Stimulated activated naive CD8-positive, alpha-beta T cell treated with anti-CD3 and anti-CD28 coated beads, Interleukin-15, amount 100 ng/mL, for 72 hours (primary cell): ENCODE measurements at regions not wholly inside any gene's neighbourhood (a gene's known extent, or its start where the extent isn't known, plus 50 kb on each side); places are given as distances from the start of the nearest gene placed in this dataset.

ENCODE experiments used
- ATAC-seq: fragments of 150-1000 bp; cut with Tn5 transposase; 2 replicates; pipeline ENCODE4 v1.10.0; 2021; ENCODE audit warnings: mild to moderate bottlenecking, moderate library complexity
- DNase-seq, 2 donors: peaks; one replicate each; pipeline ENCODE4 v3.0.0; 2021 to 2022
- H3K27ac Mint-ChIP-seq, 2 donors: one replicate each; pipeline ENCODE4 v1.8.0; 2022; ENCODE audit warnings: mild to moderate bottlenecking in 2 of 2, mixed read lengths in 2 of 2, moderate library complexity in 2 of 2
- H3K27me3 Mint-ChIP-seq: one replicate; pipeline ENCODE4 v1.8.0; 2022; ENCODE audit warnings: mixed read lengths
- H3K4me1 Mint-ChIP-seq: one replicate; pipeline ENCODE4 v1.8.0; 2022; ENCODE audit warnings: mild to moderate bottlenecking, mixed read lengths
- H3K4me3 Mint-ChIP-seq, 2 donors: one replicate each; pipeline ENCODE4 v1.8.0; 2022; ENCODE audit warnings: mild to moderate bottlenecking in 2 of 2, mixed read lengths in 2 of 2, moderate library complexity in 1 of 2
- H3K9me3 Mint-ChIP-seq, 2 donors: one replicate each; pipeline ENCODE4 v1.8.0; 2022; ENCODE audit warnings: mixed read lengths in 2 of 2

GRCh38 chr5:10838038-10838437, 77.0 kb upstream of the DAP start:
- DNase-seq (no peak), ATAC-seq (peak; percentile 58)
- Mint-ChIP-seq H3K27ac (no peak overlapping the region), H3K4me1 (no peaks in the 10 kb centered on the region), H3K27me3 (peaks cover 30% of the 10 kb centered on the region), H3K9me3 (no peaks in the 10 kb centered on the region), H3K4me3 (no peak overlapping the region)

- DNase-seq (no peak), ATAC-seq (no peak)
- Mint-ChIP-seq H3K27ac (no peak overlapping the region), H3K27me3 (peaks cover 30% of the 10 kb centered on the region), H3K9me3 (no peaks in the 10 kb centered on the region), H3K4me3 (no peak overlapping the region), H3K4me1 (no peaks in the 10 kb centered on the region)
Measured at GRCh38 chr5:10836986-10837385, 76.0 kb upstream of the DAP start.

- H3K4me3 Mint-ChIP-seq = no peak overlapping the region
- no peak for ATAC-seq
Measured at GRCh38 chr5:10834695-10835094, 73.7 kb upstream of the DAP start.

DNA sequence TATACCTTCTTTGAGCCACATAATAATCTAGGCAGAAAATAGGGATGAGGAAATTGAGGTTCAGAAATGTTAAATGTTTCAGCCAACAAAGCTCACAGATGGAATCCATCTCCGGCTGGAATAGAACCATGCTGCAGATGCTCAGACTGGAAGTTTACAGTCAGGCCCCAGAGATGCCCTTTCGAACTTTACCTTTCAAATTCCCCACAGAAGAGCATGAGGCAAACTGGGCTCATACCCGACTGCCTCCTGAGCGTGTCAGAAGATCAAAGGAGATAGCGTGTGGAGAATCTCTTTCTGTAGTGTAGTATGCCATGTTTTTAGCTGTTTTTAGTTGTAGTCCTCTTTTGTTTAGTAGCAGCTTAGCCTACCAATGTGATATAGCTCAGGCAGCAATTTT, 72.0 kb upstream of the DAP start:
- no peaks in the 10 kb centered on the region for H3K4me1 Mint-ChIP-seq
- peaks cover 17% of the 10 kb centered on the region for H3K27me3 Mint-ChIP-seq
- no peak overlapping the region for H3K4me3 Mint-ChIP-seq
- ATAC-seq = no peak
- H3K9me3 Mint-ChIP-seq = no peaks in the 10 kb centered on the region
- H3K27ac Mint-ChIP-seq = no peak overlapping the region
- DNase-seq = no peak

More at GRCh38 chr5:10834695-10835094, 73.7 kb upstream of the DAP start:
- peaks cover 30% of the 10 kb centered on the region for H3K27me3 Mint-ChIP-seq
- DNase-seq = no peak
- H3K27ac Mint-ChIP-seq = no peak overlapping the region
- H3K4me1 Mint-ChIP-seq = no peaks in the 10 kb centered on the region
- no peaks in the 10 kb centered on the region for H3K9me3 Mint-ChIP-seq

- DNase-seq (no peak), ATAC-seq (no peak)
- no peak overlapping the region for H3K27ac Mint-ChIP-seq
- H3K4me1 Mint-ChIP-seq = no peaks in the 10 kb centered on the region
- no peaks in the 10 kb centered on the region for H3K9me3 Mint-ChIP-seq
- H3K27me3 Mint-ChIP-seq = peaks cover 17% of the 10 kb centered on the region
- no peak overlapping the region for H3K4me3 Mint-ChIP-seq
Measured at GRCh38 chr5:10832421-10832820, 71.4 kb upstream of the DAP start.

DNA sequence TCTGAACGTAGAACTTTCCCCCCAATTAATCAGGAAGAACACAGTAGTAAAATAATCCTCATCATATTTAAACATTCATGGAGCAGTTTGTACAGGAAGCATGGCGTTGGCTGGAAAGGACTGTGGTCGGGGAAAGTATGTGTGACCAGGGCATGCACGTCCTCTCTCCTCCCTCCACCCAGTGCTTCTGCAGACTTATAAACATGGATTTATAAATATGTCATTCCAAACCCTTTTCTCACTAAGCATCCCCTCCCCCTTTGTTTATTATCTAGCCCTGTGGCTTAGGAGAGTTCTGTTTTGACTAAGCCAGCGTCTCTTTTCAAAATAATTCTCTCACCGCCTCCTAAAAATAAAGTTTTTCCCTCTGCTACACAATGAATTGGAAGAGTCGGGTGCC, 70.4 kb upstream of the DAP start:
- H3K9me3 Mint-ChIP-seq = no peaks in the 10 kb centered on the region

GRCh38 chr5:10828241-10828640, 67.2 kb upstream of the DAP start:
- Mint-ChIP-seq H3K4me3 (no peak overlapping the region), H3K27ac (no peak overlapping the region), H3K9me3 (no peaks in the 10 kb centered on the region), H3K4me1 (no peaks in the 10 kb centered on the region), H3K27me3 (peaks cover 16% of the 10 kb centered on the region)
- DNase-seq (no peak), ATAC-seq (no peak)

More for the DNA sequence above, 70.4 kb upstream of the DAP start:
- Mint-ChIP-seq H3K27me3 (peaks cover 17% of the 10 kb centered on the region), H3K27ac (no peak overlapping the region), H3K4me1 (no peaks in the 10 kb centered on the region), H3K4me3 (no peak overlapping the region)
- ATAC-seq (no peak), DNase-seq (no peak)

- H3K27me3 Mint-ChIP-seq = peaks cover 23% of the 10 kb centered on the region
- H3K4me3 Mint-ChIP-seq = no peak overlapping the region
- H3K4me1 Mint-ChIP-seq = no peaks in the 10 kb centered on the region
- no peaks in the 10 kb centered on the region for H3K9me3 Mint-ChIP-seq
- DNase-seq = no peak
- no peak for ATAC-seq
- H3K27ac Mint-ChIP-seq = peak overlapping the region in 1 of 2 donors; percentile 64
Measured at GRCh38 chr5:10827571-10827970, 66.5 kb upstream of the DAP start.

- ATAC-seq (no peak), DNase-seq (no peak)
- Mint-ChIP-seq H3K27ac (no peak overlapping the region), H3K9me3 (no peaks in the 10 kb centered on the region), H3K27me3 (peaks cover 29% of the 10 kb centered on the region), H3K4me3 (no peak overlapping the region), H3K4me1 (no peaks in the 10 kb centered on the region)
Measured at GRCh38 chr5:10826971-10827370, 65.9 kb upstream of the DAP start.

DNA sequence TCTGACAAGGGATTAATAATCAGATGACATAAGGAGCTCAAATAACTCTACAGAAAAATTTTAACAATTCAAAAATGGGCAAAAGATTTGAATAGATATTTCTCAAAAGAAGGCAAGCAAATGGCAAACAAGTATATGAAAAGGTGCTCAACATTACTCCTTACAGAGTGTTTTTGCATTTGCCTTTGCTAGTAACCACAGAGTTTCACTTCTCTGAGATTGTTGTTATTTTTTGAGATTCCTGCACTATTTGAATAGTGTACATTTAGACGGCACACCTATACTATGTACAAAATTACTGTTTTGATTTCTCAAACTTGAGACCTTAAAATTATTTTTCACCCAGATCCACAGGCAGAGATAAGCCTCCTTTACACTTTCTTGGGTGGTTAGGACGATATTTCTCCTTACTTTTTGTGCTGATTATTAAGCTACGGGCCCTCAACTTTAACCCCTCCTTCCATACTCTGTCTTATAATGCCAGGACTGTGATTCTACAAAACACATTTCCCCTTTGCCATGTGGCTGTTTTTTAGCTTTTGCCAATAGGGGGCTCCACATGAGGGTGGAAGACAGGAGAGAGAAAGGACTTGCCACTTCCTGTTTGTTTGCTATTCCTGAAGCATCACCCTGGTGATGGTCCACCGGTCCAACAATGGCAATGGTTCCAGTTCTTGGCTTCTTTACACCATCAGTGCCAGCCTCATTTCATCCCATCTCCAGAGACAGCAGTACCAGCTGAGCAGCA, 65.0 kb upstream of the DAP start:
- Mint-ChIP-seq H3K27me3 (peaks cover 32% of the 10 kb centered on the region), H3K9me3 (no peaks in the 10 kb centered on the region), H3K4me3 (no peak overlapping the region), H3K27ac (no peak overlapping the region), H3K4me1 (no peaks in the 10 kb centered on the region)
- DNase-seq (no peak), ATAC-seq (no peak)

DNA sequence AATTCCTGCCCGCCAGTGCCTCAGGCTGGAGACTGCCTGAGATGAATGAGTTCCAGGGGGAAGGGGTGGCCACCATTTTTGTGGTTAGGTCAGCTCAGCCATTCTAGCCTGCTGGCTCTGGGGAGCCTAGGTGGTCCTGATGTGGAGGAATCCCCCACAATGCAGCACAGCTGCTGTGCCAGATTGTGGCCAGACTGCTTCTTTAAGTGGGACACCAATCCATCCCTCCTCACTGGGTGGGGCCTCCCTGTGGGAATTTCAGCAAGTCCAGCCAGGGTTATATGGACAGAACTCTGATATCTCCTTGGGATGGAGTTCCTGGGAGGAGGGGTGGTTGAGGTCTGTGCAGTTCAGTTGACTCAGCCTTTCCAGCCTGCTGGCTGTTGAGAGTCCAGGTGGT, 51.2 kb upstream of the DAP start:
- DNase-seq (no peak), ATAC-seq (no peak)
- peak overlapping the region in 1 of 2 donors; percentile 7 for H3K27ac Mint-ChIP-seq
- no peak overlapping the region for H3K4me3 Mint-ChIP-seq
- H3K9me3 Mint-ChIP-seq = peaks cover 17 to 18% of the 10 kb centered on the region in 2 donors
- peaks cover 51% of the 10 kb centered on the region for H3K27me3 Mint-ChIP-seq
- H3K4me1 Mint-ChIP-seq = no peaks in the 10 kb centered on the region
